SHP77 treated with DMSO at 0.1 percent for 48 hours (cell line): ENCODE measurements at regions not wholly inside any gene's neighbourhood (a gene's known extent, or its start where the extent isn't known, plus 50 kb on each side); places are given as distances from the start of the nearest gene placed in this dataset.

Source experiments
- DNase-seq: peaks from one replicate; lab custom pipeline; 2025; lab: John Stamatoyannopoulos, UW

DNA sequence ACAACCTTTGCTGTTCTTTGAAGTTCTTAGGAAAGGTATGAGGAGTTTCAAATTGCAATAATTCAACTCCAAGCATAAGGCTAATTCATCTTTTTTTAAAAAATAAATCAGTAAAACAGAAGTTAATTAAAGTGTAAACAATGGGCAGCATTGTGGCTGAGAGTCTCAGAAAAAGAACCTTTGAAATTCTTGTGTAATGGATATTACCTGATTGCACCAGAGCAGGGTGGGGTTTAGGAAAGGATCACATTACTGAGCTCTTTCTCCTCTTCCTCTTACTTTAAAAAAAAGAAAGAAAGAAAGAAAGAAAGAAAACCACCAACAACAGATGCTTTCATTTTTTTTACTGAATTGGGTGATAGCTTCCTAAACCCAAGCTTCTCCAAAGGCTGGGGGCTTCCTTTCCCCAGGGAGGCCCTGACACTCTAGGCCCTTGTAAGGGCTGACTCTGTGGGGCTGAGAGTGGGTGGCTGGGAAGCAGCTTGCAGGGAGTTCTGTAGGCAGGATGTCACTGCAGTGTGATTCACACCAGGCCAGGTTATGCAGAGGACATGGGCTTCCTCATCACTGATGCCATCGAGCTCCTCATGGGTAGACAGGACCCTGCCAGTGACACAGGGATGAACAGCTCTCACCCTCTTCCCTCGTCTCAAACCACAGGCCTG, 564.5 kb downstream of the FGF9 start:
- DNase-seq, result no peak

DNA sequence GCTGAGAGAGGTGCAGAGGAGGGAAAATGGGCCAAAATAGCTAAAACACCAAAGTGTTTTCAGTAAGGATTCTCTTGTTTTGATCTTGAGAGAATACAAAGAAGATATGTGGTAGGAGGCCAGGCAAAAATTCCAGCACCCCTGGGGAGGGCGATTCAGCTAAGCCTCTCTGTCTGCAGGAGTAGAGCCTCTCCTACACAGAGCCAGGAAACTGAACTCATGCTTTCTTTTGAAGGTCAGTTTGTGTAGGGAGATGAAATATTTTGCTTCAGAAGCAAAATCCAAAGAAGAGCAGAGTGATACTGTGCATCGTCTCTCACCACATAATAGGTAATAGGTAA, 565.0 kb downstream of the FGF9 start:
- DNase-seq, result no peak

DNA sequence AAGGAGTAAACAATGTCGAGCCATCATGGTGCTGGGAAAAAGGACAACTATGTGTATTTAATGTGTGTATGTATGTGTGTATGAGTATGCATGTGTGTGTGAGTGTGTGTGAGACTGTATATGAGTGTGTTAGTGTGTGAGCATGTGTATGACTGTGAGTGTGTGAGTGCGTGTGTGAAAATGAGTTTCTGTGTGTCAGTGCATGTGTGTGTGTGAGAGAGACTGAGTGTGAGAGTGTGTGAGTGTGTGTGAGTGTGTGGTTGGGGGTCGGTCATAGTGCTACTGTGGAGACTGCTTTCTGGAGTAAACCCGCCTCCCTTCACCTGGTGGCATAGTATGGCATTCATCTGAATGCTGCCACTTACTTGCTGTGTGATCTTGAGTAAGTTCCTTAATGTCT, 567.4 kb downstream of the FGF9 start:
- DNase-seq, result no peak

DNA sequence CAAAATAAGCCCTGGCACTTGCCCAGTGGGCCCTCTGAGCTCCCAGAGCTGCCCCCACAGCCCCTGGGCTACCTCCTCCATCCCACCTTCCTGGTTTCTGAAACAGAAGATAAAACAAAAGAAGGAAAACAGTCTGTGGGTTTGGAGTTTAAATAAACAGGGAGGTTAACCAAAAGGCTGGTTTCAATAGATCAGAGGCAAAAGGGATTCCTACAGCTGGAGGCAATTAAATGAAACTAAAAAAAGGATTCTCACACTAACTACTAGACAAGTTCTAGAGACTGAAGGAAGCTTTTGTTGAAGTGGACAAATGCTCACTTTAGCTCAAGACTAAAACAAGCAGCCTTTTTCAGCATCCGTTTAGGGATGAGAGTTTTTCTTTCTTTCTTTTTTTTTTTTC, 569.8 kb downstream of the FGF9 start:
- no peak for DNase-seq

DNA sequence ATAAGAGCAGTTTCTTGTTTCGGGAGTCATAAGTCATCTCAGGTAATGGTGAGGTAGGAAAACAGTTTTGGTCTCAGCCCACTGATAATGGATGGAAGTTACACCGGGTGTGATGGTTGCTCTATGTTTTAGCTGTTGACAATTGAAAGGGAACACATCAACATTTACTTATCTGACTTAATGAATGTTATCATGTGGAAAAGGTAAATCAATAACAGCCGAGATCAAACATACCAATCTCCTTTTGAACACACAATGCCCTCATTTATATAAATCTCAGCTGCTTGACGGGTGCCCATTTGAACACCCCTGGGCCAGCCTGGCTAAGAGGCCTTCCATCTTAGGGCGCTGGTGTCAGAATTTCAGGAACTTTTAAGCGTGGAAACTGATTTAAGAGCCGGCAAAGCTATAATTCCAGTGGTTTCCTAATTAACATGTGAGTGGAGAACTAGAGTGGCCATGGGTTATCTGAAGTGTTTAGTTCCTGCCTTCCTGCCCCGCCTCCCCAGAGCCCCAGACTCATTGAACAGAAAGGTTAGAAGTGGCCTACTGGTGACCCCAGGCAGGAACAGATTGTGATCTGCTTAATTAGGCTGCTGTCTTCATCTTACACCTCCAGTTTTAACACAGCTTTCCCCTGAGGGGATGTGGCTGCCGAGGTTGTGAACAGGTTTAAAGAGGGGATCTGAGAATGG, 572.7 kb downstream of the FGF9 start:
- no peak for DNase-seq

DNA sequence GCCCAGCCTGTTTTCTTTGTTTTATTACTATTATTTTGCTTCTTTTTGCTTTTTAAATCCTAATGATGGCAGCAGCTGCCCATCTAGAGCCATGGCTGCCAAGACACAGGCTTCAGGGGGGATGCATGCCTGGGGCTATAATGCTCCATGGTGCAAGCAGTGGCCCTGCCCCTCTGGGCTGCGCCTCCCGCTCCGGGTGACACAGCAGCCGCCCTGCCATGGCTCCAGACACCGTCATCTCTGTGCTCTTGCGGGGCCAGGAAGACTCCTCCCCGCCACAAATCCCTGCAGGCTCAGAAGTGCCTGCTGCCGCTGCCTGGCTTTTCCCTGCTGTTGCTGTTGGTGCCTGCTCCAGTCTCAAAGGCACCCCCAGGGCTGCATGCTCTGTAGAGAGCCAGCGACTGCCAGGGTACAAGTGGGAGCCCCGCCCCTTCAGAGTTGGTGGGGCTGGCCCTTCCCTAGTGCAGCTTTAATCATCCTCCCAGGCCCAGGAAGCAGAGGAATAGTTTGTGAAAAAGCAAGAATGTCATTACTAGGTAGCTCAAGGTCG, 581.5 kb downstream of the FGF9 start:
- no peak for DNase-seq

DNA sequence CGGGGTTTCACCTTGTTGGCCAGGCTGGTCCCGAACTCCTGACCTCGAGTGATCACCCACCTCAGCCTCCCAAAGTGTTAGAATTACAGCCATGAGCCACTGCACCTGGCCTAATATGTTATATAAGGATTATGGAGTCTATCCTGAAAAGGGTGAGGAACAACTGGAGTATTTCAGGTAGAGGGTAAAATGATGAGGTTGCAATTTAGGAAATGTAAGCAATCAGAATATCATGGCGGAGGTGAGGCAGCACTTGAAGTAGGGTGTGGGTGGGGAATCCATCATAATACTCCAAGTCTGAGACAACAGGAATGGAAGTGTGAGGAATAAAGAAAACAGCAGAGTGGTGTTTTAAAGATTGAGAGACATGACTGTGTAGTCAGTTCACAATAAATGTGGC, 582.2 kb downstream of the FGF9 start:
- no peak for DNase-seq

DNA sequence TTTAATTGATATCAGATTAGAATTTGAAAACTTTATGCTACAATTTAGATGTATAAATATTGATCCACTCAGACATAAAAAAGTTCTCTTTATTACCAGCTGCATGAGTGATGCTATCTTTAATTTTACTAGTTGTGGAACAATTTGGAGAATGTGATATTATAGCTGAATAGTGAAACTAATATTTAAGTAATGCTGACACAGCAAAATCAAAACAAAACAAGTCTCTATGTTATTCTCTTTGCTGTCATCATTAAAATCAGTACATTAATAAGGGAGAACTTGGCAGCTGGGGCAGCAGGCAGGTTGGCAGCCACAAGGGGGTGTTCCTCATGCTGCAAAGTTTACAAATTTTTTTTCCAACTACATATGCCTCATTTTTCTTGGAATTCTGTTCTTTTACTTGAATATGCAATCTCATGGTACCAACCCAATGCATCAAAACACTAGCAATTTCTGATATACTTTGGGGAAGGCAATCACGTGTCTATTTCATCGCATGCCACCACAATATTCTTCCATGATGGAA, 585.3 kb downstream of the FGF9 start:
- DNase-seq, result no peak

DNA sequence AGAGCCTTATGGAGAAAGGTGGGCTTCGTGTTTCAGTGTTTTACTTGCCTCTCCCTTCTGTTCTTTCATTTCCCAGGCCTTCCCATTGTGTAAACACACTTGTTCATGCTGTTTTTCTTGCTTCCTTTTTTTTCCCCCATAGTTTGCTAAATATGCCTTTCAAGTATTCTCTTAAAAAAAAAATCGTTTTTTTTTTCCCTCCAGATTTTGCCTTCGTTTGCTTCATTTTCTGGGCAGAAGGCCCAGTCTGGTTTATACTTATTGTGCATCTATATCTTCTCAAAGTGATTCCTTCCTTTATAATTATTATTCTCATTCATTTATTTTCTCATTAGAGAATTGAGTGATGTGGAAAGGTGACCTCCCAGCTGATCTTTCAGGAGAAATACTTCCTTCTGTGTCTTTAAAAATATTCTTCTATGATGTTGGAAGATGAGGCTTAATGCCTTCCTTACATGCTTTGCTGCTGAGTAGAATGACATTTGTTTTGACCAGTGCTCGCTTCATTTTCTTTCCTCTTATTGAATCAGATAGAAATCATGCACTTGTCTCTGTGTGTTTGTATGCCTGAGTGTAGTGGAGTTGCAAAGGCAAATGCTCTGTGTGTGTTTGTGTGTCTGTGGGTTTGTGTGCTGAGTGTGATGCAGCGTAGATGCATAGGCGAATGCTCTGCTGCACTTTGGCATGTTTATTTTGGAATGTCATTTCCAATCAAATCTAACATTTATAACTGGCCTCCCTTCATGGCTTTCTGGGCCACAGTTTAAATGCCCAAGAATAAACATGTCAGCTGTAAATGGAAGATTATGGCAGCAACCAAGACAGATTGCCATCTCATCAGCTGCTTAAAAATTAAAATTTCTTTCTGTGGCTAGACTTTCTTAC, 591.4 kb downstream of the FGF9 start:
- no peak for DNase-seq

DNA sequence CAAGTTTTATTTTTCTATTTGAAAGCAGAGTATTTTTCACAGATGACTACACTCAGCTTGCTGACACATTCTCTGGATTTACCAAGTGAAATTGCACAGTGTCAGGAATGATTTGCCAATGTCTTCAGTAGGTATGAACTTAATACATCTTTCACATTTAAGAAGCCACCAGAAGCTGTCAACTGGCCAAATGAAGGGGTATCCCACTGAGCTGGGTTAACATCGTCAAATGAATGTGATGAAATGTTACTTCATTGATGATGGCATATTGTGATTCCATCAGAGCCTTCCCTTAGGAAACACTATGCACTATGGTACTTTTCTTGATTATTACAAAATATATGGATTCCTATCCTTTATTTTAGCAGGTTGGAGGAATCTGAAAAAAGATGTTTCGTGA, 592.3 kb downstream of the FGF9 start:
- no peak for DNase-seq

DNA sequence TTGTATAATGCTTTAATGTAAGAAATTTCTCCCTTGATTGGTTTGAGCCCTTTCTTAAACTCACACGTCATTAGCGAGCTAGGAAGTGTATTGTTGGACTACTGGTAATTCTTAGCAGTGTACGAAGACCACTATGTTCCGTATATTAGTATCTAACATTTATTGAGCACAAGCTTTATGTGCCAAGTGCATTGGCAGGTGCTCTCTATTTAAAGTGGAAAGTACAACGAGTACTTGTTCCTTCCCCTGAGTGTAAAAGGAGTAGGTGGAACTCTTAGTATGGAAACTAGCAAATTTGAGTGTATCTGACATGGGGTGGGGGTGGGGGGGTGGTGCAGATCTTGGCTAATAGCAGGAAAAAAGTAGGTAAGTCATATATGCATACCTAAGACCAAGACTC, 594.7 kb downstream of the FGF9 start:
- no peak for DNase-seq

DNA sequence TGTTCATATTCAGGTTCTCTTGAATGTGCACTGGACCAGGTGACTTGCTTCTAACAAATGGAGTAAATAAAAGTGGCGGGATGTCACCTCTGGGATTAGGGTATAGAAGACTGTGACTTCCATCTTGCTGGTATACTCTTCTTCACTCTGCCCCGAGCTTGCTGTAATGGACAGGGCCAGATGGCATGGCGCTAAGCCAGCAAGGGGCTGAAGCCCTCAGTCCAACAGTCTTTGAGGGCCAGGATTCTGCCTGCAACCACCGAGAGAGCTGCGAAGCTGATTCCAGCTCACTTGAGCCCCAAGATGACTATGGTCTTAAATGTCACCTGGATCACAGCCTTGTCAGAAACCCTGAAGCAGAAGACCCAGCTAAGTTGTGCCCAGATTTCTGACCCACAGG, 600.0 kb downstream of the FGF9 start:
- DNase-seq, result no peak

DNA sequence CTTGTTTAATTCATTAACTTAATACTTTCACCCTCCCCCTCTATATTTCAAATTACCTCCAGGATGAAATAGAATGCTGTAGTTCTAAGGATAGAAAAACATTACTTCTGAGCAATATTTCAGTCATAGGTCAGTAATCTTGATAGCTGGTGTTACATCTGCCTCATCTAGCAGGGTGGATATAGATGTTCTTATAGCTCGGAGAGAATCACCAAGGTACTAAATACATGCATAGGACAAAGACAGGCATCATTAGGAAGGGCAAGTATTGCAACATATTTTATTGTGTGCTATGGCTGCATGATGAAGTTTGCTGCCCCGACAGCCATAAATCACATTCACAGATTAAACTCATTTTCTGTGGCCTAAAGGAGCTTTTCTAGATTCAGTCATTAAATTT, 601.0 kb downstream of the FGF9 start:
- no peak for DNase-seq

DNA sequence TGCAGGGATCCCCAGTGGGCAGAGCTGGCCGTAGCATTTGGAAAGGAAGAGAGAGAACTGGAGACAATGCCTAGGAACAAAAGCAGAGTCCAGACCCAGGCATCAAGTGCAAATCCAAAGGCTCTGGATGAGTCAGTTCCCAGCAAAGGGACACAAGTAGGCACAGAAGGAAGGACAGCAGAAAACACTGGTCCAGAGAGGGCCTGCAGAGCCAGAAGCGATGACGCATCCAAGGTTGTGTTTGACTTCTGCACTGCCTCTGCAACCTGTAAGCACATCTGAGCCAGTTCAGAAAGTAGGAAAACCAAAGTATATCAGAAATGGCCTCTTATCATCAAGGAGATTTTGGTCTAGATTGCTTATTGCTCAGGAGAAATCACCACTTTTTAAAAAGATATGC, 604.5 kb downstream of the FGF9 start:
- DNase-seq, result no peak

DNA sequence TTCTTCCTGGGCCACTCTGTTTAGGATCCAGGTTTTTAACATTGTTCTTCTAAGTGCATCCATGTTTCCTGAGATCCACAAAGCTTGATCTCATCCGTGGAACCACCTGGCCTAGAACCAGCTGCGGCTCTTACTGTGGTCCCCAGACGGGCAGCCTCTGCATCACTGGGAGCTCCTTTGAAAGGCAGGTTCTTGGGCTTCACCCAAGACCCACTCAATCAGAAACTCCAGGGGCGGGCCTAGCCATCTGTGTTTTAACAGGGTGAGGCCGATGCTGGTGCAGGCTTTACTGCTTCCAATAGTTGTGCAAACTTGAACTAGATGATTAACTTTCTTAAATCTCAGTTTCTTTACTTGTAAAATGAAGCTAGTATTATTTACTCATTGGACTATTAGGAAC, 605.7 kb downstream of the FGF9 start:
- no peak for DNase-seq

DNA sequence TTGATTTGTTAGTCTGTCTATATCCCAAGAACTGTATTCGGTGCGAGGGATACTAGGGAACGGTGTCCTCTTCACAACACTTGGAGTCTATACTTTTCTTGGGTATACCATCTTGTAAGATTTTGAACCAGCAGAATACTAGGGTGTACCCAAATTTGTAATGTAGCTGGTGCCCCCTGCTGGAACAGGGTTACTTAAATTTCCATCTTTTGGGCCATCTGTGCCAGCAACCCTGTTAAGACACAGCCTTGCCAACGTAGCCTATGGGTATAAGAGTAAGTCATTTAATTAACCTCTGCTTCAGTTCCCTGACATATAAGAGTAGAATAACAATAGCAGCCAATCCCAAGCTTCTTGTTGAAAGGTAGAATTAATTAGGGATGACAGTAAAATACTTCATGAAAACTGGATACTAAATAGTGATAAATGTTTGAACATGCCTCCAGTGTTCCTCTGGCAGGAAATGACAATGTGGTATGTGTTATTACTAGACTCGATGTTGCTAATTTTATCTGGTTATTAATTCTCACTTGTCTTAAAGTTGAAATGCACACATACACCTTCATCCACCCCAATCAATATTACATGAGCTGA, 607.6 kb downstream of the FGF9 start:
- no peak for DNase-seq

DNA sequence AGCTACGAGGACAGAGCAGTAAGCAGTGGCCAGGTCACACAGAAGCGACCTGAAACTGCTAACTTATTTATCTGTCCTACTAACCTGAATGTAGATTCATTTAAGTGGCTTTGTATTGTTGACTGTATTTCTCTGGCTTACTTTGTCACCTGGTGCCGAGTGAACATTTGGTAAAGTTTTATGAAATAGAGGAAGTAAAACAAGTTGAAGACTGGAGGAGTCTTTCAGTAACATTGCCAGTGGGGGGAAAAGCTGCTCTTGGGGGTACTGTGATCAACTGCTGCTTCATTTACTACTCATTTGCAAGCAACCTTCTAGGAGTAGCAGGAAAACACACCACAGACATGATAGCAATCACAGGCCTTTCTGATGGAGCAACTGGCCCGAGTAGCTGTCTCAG, 615.0 kb downstream of the FGF9 start:
- DNase-seq, result no peak

DNA sequence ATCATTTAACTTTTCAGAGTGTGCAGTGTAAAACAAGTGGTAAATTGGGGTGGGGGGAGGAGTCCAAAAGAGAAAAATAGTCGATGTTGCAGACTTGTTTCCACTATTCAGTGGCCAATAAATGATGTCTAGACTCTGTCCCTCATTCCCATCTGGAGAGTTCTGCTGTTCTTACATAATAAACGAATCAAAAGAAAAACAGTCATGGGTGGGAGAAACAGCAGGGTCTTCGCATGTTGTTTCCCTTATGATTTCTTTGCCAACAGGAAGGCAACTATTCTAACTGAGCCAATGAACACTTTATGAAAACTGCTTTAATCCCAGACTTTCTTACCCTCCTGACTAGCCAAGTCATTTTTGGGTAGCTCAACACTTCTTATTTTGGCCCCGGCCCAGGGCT, 615.5 kb downstream of the FGF9 start:
- DNase-seq, result no peak

DNA sequence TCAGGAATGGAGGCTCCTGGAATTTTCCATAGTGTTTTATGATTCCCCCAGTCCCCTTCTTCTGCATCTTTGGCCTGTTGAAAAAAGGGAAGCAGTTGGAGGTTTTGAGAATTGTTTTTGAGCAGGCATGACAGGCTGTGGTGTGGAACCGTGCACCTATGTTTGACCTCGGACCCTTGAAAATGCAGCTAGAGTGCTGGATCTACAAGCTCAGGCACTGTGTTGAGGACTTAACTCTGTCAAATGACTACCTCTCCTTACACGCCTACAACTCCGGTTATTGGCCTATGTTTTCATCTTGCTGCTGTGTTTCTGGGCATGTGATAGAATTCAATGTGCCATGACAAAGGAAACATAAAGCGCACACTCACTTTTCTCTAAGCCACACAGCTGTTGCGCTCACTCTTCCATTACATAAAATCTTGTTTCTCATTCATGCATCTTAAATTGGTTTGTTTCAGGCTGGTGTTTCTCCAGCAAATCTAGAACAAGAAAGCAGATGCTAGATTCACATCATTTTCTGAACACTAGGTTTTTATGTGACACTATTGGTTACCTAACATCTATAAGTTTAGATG, 616.6 kb downstream of the FGF9 start:
- no peak for DNase-seq

DNA sequence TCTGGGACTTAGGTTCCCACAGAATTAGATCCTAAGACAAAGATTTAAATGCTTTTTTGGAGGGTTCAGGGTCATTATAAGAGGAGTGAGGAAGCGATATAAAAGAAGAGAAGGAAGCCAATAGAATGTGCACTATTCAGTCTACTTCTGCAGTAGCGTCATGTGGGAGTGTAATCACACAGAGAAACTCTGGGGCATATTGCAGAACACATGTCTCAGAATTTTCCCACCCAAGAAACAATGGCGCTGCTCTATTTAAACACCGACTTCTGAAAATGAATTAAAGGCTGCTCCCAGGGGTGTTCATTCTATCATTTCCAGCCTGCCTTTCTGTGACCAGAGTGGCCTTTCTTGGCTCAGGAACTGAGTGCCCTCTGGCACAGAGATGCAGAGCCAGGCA, 617.6 kb downstream of the FGF9 start:
- DNase-seq, result no peak

DNA sequence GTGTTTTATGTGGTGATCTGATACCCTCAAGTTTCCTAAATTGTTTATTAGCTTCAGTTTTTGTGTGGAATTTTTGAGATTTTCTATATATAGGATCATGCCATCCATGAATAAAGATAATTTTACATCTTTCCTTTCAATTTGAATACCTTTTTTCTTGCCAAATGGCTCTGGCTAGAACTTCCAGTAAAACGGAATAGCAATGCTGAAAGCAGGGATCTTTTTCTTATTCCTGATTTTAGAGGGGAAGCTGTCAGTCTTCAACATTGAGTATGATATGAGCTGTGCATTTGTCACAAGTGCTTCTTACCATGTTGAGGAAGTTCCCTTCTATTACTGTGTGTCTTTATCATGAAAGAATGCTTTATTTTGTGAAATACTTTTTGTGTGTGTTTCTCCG, 618.8 kb downstream of the FGF9 start:
- DNase-seq, result no peak

DNA sequence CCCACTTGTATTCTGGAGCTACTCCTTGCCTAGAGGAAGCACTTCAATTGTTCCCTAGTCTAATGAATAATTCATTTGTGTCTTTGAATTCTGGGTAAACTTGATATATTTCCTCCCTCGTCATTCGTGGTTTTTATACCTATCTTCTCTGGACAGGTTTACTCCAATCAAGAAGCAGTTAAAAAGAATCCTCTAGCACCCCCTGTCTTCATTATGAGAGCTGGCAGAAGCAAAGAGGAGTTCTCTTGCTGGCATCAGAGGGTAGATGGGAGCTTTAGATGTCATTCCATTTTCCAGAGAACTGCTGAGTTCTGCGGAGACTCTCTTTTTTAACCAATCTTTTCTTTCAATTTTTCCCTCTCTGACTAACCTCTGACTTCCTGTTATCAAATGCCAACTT, 627.7 kb downstream of the FGF9 start:
- no peak for DNase-seq
